B cell (primary cell): ENCODE measurements at regions not wholly inside any gene's neighbourhood (a gene's known extent, or its start where the extent isn't known, plus 50 kb on each side); places are given as distances from the start of the nearest gene placed in this dataset.
A peak's percentile ranks its signal among the peaks of the same experiment; 100 is the strongest.

Experiments used
- ATAC-seq: fragments of 200-7000 bp; cut with Tn5 transposase; one replicate; pipeline ENCODE4 v1.10.0; 2021; ENCODE audit warnings: low read depth, mild to moderate bottlenecking, moderate number of reproducible peaks, moderate library complexity
- CTCF ChIA-PET: fragments of 350-600 bp; sonication (Branson Sonifier 250); formaldehyde crosslinking; loops from one replicate; lab custom pipeline; 2021; ENCODE audit warnings: antibody characterized with exemption, inconsistent platforms; lab: Charles Lee
- POLR2A ChIA-PET: fragments of 350-600 bp; sonication (Branson Sonifier 250); formaldehyde crosslinking; loops from one replicate; lab custom pipeline; 2021; ENCODE audit warnings: antibody characterized with exemption; lab: Charles Lee
- DNase-seq: peaks from one replicate; pipeline ENCODE4 v3.0.0; 2013
- H2AFZ ChIP-seq: 2 replicates; pipeline ENCODE4 v1.6.1; 2012; ENCODE audit warnings: mild to moderate bottlenecking, low read depth, low read length; ENCODE audit not compliant: insufficient read depth, poor library complexity, severe bottlenecking
- H3K27ac ChIP-seq, 2 donors: 1 replicate in 1 of 2; 2 replicates in 1 of 2; pipeline ENCODE4 v1.5.1; 2012 to 2013; ENCODE audit warnings: low read length in 2 of 2, mild to moderate bottlenecking in 2 of 2, moderate library complexity in 1 of 2
- H3K27me3 ChIP-seq, 4 experiments: fragments of 200-600 bp in 1 of 4; sonication (generic) in 1 of 4; replicated peaks in 1 of 4; 1 replicate in 2 of 4; 2 replicates in 2 of 4; pipeline versions ENCODE4 v1.6.1 to v1.7.0; 2013 to 2016; ENCODE audit warnings: low read length in 3 of 4, mild to moderate bottlenecking in 2 of 4, mixed read lengths in 1 of 4, moderate library complexity in 1 of 4; ENCODE audit not compliant: insufficient read depth in 4 of 4, control insufficient read depth in 3 of 4; ENCODE audit errors: control extremely low read depth in 1 of 4
- H3K36me3 ChIP-seq, 2 experiments: replicated peaks in 1 of 2; 1 replicate in 1 of 2; 2 replicates in 1 of 2; pipeline versions ENCODE4 v1.6.1 to v1.7.1; 2013; ENCODE audit warnings: low read length in 1 of 2; ENCODE audit not compliant: insufficient read depth in 2 of 2, control insufficient read depth in 1 of 2; ENCODE audit errors: control extremely low read depth in 1 of 2, extremely low read depth in 1 of 2
- H3K4me1 ChIP-seq, 2 donors: fragments of 200-600 bp in 1 of 2; sonication (generic) in 1 of 2; 1 replicate in 1 of 2; 2 replicates in 1 of 2; pipeline versions ENCODE4 v1.5.1 to v1.6.1; 2013 to 2017; ENCODE audit warnings: low read length in 2 of 2; ENCODE audit not compliant: control insufficient read depth in 2 of 2, insufficient read depth in 2 of 2
- H3K4me2 ChIP-seq: replicated peaks from 2 replicates; pipeline ENCODE3; 2012; ENCODE audit warnings: mild to moderate bottlenecking, low read depth, low read length; ENCODE audit not compliant: poor library complexity, severe bottlenecking
- H3K4me3 ChIP-seq, 5 experiments: fragments of 200-600 bp in 1 of 5; sonication (generic) in 1 of 5; 1 replicate in 3 of 5; 2 replicates in 2 of 5; pipeline versions ENCODE4 v1.5.1 to v1.7.0; 2011 to 2016; ENCODE audit warnings: low read length in 4 of 5, mild to moderate bottlenecking in 4 of 5, low read depth in 2 of 5, control low read depth in 1 of 5, moderate library complexity in 1 of 5; ENCODE audit not compliant: insufficient read depth in 1 of 5; ENCODE audit errors: control extremely low read depth in 1 of 5, extremely low read depth in 1 of 5
- H3K79me2 ChIP-seq: fragments of 200-600 bp; sonication (generic); one replicate; pipeline ENCODE4 v1.6.0; 2016; ENCODE audit warnings: low read length; ENCODE audit not compliant: control insufficient read depth, insufficient read depth
- H3K9ac ChIP-seq: fragments of 200-600 bp; sonication (generic); 2 replicates; pipeline ENCODE4 v1.6.1; 2017; ENCODE audit warnings: mild to moderate bottlenecking, low read length, moderate library complexity
- H3K9me3 ChIP-seq, 3 donors: one replicate each; pipeline versions ENCODE4 v1.6.1 to v1.7.1; 2013; ENCODE audit warnings: low read length in 2 of 3; ENCODE audit not compliant: control insufficient read depth in 2 of 3, insufficient read depth in 1 of 3; ENCODE audit errors: control extremely low read depth in 1 of 3
- H4K20me1 ChIP-seq: 2 replicates; pipeline ENCODE4 v1.6.0; 2012; ENCODE audit warnings: mild to moderate bottlenecking, low read length; ENCODE audit not compliant: insufficient read depth, control insufficient read depth, poor library complexity, severe bottlenecking
- H3K27ac Mint-ChIP-seq: one replicate; pipeline ENCODE4 v1.8.0; 2021; ENCODE audit warnings: mixed read lengths
- H3K27me3 Mint-ChIP-seq: one replicate; pipeline ENCODE4 v1.8.0; 2021; ENCODE audit warnings: mixed read lengths
- H3K4me1 Mint-ChIP-seq: one replicate; pipeline ENCODE4 v1.8.0; 2021; ENCODE audit warnings: mixed read lengths
- H3K4me3 Mint-ChIP-seq: one replicate; pipeline ENCODE4 v1.8.0; 2021; ENCODE audit warnings: mixed read lengths
- H3K9me3 Mint-ChIP-seq: one replicate; pipeline ENCODE4 v1.8.0; 2022; ENCODE audit warnings: mixed read lengths; ENCODE audit not compliant: insufficient read depth
- EZH2 ChIP-seq: IDR thresholded peaks from 2 replicates; pipeline ENCODE4 v1.6.1; 2012; ENCODE audit warnings: borderline replicate concordance, low read depth, mild to moderate bottlenecking, moderate library complexity, low read length; ENCODE audit not compliant: insufficient read depth, poor library complexity, severe bottlenecking
- WGBS: methylation state at CpG from one replicate; pipeline ENCODE4 v1.1.5; 2013; ENCODE audit warnings: missing lambda C conversion rate; ENCODE audit not compliant: insufficient coverage; 5-methylcytosine and 5-hydroxymethylcytosine counted together
- intact Hi-C: fragments of 100-400 bp; cut with micrococcal nuclease; formaldehyde crosslinking; loops from one replicate; pipeline ENCODE4 v1.10.0; 2022
- TF ChIP-seq, protein P1 (sequence below): fragments of 200-600 bp; IDR thresholded peaks from one replicate; pipeline ENCODE4 v1.8.0; 2022; ENCODE audit warnings: antibody characterized with exemption, mild to moderate bottlenecking

DNA sequence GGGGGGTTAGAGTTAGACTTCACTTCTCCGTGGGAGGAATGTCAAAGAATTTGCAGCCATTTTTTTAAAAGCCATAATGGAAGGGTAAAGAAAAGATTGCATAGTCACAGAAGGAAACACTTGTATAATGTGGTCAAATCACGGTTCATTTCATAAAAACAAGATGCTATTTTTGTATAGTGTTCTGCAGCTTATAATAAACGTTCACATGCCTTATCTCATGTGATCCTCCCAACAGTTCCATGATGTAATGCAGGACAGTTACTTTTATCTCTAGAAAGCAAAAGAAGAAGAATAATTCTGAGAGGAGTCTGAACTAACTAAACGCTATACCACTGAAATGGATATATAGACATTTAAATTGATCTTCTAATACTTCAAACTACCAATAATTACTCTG, 71.3 kb upstream of the CAMK2D start:
- 11% methylated on average over 1 of the region's 4 CpGs for WGBS
- H3K79me2 ChIP-seq = no peaks in the 10 kb centered on the region
- H3K4me2 ChIP-seq = peak overlapping the region; percentile 2
- ATAC-seq (no peak), DNase-seq (peak; percentile 8)
- H3K27ac ChIP-seq = no peak overlapping the region
- H2AFZ ChIP-seq = no peak overlapping the region
- H3K4me3 ChIP-seq = no peak overlapping the region
- no peaks in the 10 kb centered on the region for H3K36me3 ChIP-seq
- Mint-ChIP-seq H3K27ac (no peak overlapping the region), H3K27me3 (peaks cover 4% of the 10 kb centered on the region), H3K4me1 (peaks cover 19% of the 10 kb centered on the region), H3K4me3 (no peak overlapping the region), H3K9me3 (no peaks in the 10 kb centered on the region)
- no peaks in the 10 kb centered on the region for H3K9me3 ChIP-seq
- CTCF ChIA-PET = no interaction called here
- POLR2A ChIA-PET = no interaction called here
- intact Hi-C loops = no loop called here
- no peaks in the 10 kb centered on the region for H4K20me1 ChIP-seq
- H3K4me1 ChIP-seq = peaks cover 7 to 18% of the 10 kb centered on the region in 2 donors
- TF ChIP-seq, protein P1, sequence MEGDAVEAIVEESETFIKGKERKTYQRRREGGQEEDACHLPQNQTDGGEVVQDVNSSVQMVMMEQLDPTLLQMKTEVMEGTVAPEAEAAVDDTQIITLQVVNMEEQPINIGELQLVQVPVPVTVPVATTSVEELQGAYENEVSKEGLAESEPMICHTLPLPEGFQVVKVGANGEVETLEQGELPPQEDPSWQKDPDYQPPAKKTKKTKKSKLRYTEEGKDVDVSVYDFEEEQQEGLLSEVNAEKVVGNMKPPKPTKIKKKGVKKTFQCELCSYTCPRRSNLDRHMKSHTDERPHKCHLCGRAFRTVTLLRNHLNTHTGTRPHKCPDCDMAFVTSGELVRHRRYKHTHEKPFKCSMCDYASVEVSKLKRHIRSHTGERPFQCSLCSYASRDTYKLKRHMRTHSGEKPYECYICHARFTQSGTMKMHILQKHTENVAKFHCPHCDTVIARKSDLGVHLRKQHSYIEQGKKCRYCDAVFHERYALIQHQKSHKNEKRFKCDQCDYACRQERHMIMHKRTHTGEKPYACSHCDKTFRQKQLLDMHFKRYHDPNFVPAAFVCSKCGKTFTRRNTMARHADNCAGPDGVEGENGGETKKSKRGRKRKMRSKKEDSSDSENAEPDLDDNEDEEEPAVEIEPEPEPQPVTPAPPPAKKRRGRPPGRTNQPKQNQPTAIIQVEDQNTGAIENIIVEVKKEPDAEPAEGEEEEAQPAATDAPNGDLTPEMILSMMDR = no peak
- no peak for TF ChIP-seq EZH2
- no peaks in the 10 kb centered on the region for H3K27me3 ChIP-seq
- no peak overlapping the region for H3K9ac ChIP-seq

DNA sequence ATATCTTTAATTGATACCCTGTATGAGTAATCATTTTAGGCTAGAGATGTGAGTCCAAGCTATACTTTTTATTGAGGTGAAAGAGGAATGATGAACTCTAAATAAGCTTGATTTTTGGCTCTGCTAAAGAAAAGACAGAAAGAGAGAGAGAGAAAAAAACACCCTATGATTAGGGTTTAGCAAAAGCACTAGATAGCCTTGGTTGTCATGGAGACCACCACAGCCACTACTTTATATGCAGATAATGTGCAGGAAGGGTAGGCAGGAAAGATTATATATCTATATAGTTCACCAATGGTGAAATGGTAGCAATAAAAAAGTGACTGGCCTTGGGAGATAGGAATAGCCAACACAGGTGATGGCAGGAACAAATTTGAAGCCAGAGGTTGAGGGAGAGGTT, 69.9 kb upstream of the CAMK2D start:
- Histone ChIP-seq H3K4me1 (peaks cover 4 to 12% of the 10 kb centered on the region in 2 donors), H3K27ac (no peak overlapping the region), H4K20me1 (no peaks in the 10 kb centered on the region), H2AFZ (no peak overlapping the region), H3K4me2 (no peak overlapping the region), H3K4me3 (no peak overlapping the region), H3K9ac (no peak overlapping the region), H3K36me3 (no peaks in the 10 kb centered on the region), H3K27me3 (no peaks in the 10 kb centered on the region), H3K79me2 (no peaks in the 10 kb centered on the region), H3K9me3 (no peaks in the 10 kb centered on the region)
- DNase-seq = no peak
- intact Hi-C loops = no loop called here
- POLR2A ChIA-PET = no interaction called here
- no peak for ATAC-seq
- CTCF ChIA-PET = interaction anchor here (0.8 kb wide), 1 partner anchor 422 kb away, joined by 4 read pairs; no protein-coding TSS in a partner anchor
- Mint-ChIP-seq H3K4me1 (peaks cover 12% of the 10 kb centered on the region), H3K4me3 (no peak overlapping the region), H3K9me3 (no peaks in the 10 kb centered on the region), H3K27ac (no peak overlapping the region), H3K27me3 (peaks cover 4% of the 10 kb centered on the region)
- no peak for TF ChIP-seq EZH2
- TF ChIP-seq, protein P1 = no peak
